ENCODE measurements at regions not wholly inside any gene's neighbourhood (a gene's known extent, or its start where the extent isn't known, plus 50 kb on each side); places are given as distances from the start of the nearest gene placed in this dataset.

DNA sequence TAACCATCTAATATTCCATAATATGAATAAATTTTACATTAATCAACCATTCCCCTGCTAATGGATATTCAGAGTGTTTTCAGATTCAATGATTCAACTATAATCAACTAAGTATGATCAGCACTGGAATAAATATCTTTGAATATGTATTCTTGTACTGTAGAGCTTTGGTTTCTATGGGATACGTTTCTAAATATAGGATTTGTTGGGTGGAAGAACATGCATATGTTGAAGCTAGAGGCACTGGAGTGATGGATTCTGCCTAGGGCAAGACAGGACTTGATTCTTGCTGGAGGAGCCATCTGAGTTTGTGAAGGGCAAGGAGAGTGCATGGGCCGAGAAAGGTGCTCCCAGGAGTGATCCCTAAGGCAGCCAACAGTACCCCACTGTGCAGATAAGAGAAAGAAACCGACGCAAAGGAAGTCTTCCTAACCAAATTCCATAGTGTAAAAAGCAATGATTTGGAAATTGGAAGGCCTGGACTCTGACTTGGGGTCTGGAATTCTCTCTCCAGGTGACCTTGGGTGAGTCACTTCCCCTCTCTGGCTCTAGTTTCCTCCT lies 418.7 kb downstream of the PREX1 start:
- TF ChIP-seq, protein P1, sequence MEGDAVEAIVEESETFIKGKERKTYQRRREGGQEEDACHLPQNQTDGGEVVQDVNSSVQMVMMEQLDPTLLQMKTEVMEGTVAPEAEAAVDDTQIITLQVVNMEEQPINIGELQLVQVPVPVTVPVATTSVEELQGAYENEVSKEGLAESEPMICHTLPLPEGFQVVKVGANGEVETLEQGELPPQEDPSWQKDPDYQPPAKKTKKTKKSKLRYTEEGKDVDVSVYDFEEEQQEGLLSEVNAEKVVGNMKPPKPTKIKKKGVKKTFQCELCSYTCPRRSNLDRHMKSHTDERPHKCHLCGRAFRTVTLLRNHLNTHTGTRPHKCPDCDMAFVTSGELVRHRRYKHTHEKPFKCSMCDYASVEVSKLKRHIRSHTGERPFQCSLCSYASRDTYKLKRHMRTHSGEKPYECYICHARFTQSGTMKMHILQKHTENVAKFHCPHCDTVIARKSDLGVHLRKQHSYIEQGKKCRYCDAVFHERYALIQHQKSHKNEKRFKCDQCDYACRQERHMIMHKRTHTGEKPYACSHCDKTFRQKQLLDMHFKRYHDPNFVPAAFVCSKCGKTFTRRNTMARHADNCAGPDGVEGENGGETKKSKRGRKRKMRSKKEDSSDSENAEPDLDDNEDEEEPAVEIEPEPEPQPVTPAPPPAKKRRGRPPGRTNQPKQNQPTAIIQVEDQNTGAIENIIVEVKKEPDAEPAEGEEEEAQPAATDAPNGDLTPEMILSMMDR (IDR thresholded peaks at IDR 0.05): no peak
- TF ChIP-seq POLR2A (IDR thresholded peaks at IDR 0.05): no peak

Data from right lobe of liver (tissue), 4 donors.